ENCODE measurements at regions not wholly inside any gene's neighbourhood (a gene's known extent, or its start where the extent isn't known, plus 50 kb on each side); places are given as distances from the start of the nearest gene placed in this dataset.

GRCh38 chr2:42868096-42868495, 75.7 kb upstream of the HAAO start:
- DNase-seq (ENCODE audit: low read depth) = no peak

GRCh38 chr2:42867093-42868065, 75.0 kb upstream of the HAAO start:
- no peak for DNase-seq (ENCODE audit: low read depth)

- DNase-seq (ENCODE audit: low read depth) = no peak
These were observed 73.8 kb upstream of the HAAO start for GRCh38 chr2:42865884-42866881.

GRCh38 chr2:42864641-42865280, 72.4 kb upstream of the HAAO start:
- DNase-seq (ENCODE audit: low read depth) = no peak

GRCh38 chr2:42864222-42864621, 71.8 kb upstream of the HAAO start:
- no peak for DNase-seq (ENCODE audit: low read depth)

- DNase-seq (ENCODE audit: low read depth) = no peak
These were observed 71.4 kb upstream of the HAAO start for GRCh38 chr2:42863751-42864150.

- DNase-seq (ENCODE audit: low read depth) = no peak
These were observed 70.9 kb upstream of the HAAO start for GRCh38 chr2:42863320-42863719.

GRCh38 chr2:42862669-42863185, 70.3 kb upstream of the HAAO start:
- DNase-seq (ENCODE audit: low read depth) = no peak

GRCh38 chr2:42861321-42861720, 68.9 kb upstream of the HAAO start:
- no peak for DNase-seq (ENCODE audit: low read depth)

- DNase-seq (ENCODE audit: low read depth) = no peak
These were observed 68.1 kb upstream of the HAAO start for GRCh38 chr2:42860319-42861094.

GRCh38 chr2:42859791-42860190, 67.4 kb upstream of the HAAO start:
- no peak for DNase-seq (ENCODE audit: low read depth)

GRCh38 chr2:42859006-42859552, 66.7 kb upstream of the HAAO start:
- peak; percentile 61 for DNase-seq (ENCODE audit: low read depth)

- DNase-seq (ENCODE audit: low read depth) = no peak
These were observed 66.0 kb upstream of the HAAO start for GRCh38 chr2:42858140-42859005.

- DNase-seq (ENCODE audit: low read depth) = no peak
These were observed 64.7 kb upstream of the HAAO start for GRCh38 chr2:42856891-42857632.

- DNase-seq (ENCODE audit: low read depth) = no peak
These were observed 63.9 kb upstream of the HAAO start for GRCh38 chr2:42856106-42856860.

GRCh38 chr2:42855221-42855970, 63.0 kb upstream of the HAAO start:
- no peak for DNase-seq (ENCODE audit: low read depth)

GRCh38 chr2:42854207-42854818, 61.9 kb upstream of the HAAO start:
- DNase-seq (ENCODE audit: low read depth) = no peak
